ENCODE measurements at regions not wholly inside any gene's neighbourhood (a gene's known extent, or its start where the extent isn't known, plus 50 kb on each side); places are given as distances from the start of the nearest gene placed in this dataset.

DNA sequence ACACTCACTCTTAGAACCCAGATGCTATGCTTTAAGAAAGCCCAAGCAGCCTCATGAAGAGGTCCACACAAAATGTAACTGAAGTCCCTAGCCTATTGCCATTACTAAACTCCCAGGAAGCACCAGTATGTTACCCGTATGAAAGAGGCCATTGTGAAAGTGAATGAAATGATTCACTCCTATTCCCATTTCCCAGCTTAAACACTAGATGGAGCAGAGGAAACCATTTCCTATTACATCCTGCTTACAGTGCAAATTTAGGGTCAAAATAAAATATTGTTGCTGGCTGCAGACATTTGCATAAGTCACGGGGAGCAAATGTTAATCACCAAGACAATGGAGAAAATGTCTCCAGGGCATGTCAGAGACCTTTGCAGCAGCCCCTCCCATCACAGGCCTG lies 989.7 kb upstream of the CRIM1 start:
- no peak for TF ChIP-seq POLR2A (IDR thresholded peaks at IDR 0.05; ENCODE audit: control extremely low read depth in 1 of 2, low read depth in 2 of 2, low read length in 2 of 2)
- no peak for TF ChIP-seq YY1 (IDR thresholded peaks at IDR 0.05; ENCODE audit: low read depth, low read length)
- no peak for TF ChIP-seq SIN3A (conservative IDR thresholded peaks at IDR 0.05 in 1 of 2, IDR thresholded peaks at IDR 0.05 in 1 of 2; ENCODE audit: low read depth in 1 of 2, low read length in 2 of 2)
- TF ChIP-seq ZNF274 (IDR thresholded peaks at IDR 0.05; ENCODE audit: borderline replicate concordance, extremely low read depth, low read length), result no peak
- TF ChIP-seq EZH2 (IDR thresholded peaks at IDR 0.05; ENCODE audit: low read depth, low read length, severe bottlenecking), result no peak
- TF ChIP-seq NANOG (IDR thresholded peaks at IDR 0.05; ENCODE audit: insufficient read depth, low read depth, low read length, poor library complexity, severe bottlenecking), result no peak
- TF ChIP-seq CEBPB (IDR thresholded peaks at IDR 0.05; ENCODE audit: low read depth, low read length), result no peak
- TF ChIP-seq, protein P1, sequence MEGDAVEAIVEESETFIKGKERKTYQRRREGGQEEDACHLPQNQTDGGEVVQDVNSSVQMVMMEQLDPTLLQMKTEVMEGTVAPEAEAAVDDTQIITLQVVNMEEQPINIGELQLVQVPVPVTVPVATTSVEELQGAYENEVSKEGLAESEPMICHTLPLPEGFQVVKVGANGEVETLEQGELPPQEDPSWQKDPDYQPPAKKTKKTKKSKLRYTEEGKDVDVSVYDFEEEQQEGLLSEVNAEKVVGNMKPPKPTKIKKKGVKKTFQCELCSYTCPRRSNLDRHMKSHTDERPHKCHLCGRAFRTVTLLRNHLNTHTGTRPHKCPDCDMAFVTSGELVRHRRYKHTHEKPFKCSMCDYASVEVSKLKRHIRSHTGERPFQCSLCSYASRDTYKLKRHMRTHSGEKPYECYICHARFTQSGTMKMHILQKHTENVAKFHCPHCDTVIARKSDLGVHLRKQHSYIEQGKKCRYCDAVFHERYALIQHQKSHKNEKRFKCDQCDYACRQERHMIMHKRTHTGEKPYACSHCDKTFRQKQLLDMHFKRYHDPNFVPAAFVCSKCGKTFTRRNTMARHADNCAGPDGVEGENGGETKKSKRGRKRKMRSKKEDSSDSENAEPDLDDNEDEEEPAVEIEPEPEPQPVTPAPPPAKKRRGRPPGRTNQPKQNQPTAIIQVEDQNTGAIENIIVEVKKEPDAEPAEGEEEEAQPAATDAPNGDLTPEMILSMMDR (IDR thresholded peaks at IDR 0.05; ENCODE audit: control extremely low read depth in 1 of 3, insufficient read depth in 1 of 3, low read depth in 1 of 3, low read length in 3 of 3), result no peak
- no peak for TF ChIP-seq JUN (IDR thresholded peaks at IDR 0.05; ENCODE audit: low read depth, low read length)

Data from H1 (cell line).